K562 (cell line): ENCODE measurements at regions not wholly inside any gene's neighbourhood (a gene's known extent, or its start where the extent isn't known, plus 50 kb on each side); places are given as distances from the start of the nearest gene placed in this dataset.

Experiments
- CTCF ChIP-seq, 3 experiments: IDR thresholded peaks in 2 of 3; conservative IDR thresholded peaks in 1 of 3; 2 replicates each; pipeline ENCODE4 v1.5.1; 2011 to 2012; ENCODE audit warnings: low read length in 3 of 3, mild to moderate bottlenecking in 3 of 3, control low read depth in 2 of 3, improper control_type of control experiment in 1 of 3, inconsistent platforms in 1 of 3, low read depth in 1 of 3, mixed read lengths in 1 of 3, moderate library complexity in 1 of 3; ENCODE audit not compliant: insufficient read depth in 2 of 3
- FOXJ3 ChIP-seq: sonication (generic); formaldehyde crosslinking; IDR thresholded peaks from 2 replicates; pipeline ENCODE4 v1.4.0; 2020; ENCODE audit warnings: mild to moderate bottlenecking, missing genetic modification reagents
- FOXK2 ChIP-seq, 2 experiments: fragments of 450-650 bp; IDR thresholded peaks in 1 of 2; conservative IDR thresholded peaks in 1 of 2; 2 replicates each; pipeline ENCODE4 v1.6.1; 2016; ENCODE audit warnings: low read depth in 2 of 2, mild to moderate bottlenecking in 1 of 2
- HDAC6 ChIP-seq: IDR thresholded peaks from 2 replicates; pipeline ENCODE4 v1.6.1; 2012; ENCODE audit warnings: low read depth, mild to moderate bottlenecking, control low read depth, inconsistent platforms, low read length, moderate library complexity
- KAT7 ChIP-seq: sonication (generic); formaldehyde crosslinking; IDR thresholded peaks from 2 replicates; pipeline ENCODE4 v1.8.0; 2022; ENCODE audit warnings: missing genetic modification reagents, mild to moderate bottlenecking, borderline replicate concordance
- NFE2L1 ChIP-seq: fragments of 450-650 bp; IDR thresholded peaks from 2 replicates; pipeline ENCODE4 v1.6.1; 2016; ENCODE audit warnings: missing genetic modification characterization, low read depth, mild to moderate bottlenecking, missing compliant biosample characterization, moderate library complexity, borderline replicate concordance
- POLR2AphosphoS5 ChIP-seq: IDR thresholded peaks from 2 replicates; pipeline ENCODE4 v1.6.1; 2011; ENCODE audit warnings: mild to moderate bottlenecking, low read depth, low read length, moderate library complexity; ENCODE audit not compliant: control insufficient read depth, insufficient read depth
- POLR3A ChIP-seq: IDR thresholded peaks from 2 replicates; pipeline ENCODE4 v1.6.1; 2011; ENCODE audit warnings: borderline replicate concordance, mild to moderate bottlenecking, moderate library complexity; ENCODE audit not compliant: insufficient read length, insufficient read depth; ENCODE audit errors: extremely low read depth
- YY1 ChIP-seq, 3 experiments: IDR thresholded peaks; 2 replicates each; pipeline ENCODE4 v1.6.1; 2011; ENCODE audit warnings: low read length in 2 of 3, mild to moderate bottlenecking in 2 of 3, moderate library complexity in 2 of 3, borderline replicate concordance in 1 of 3, control low read depth in 1 of 3, low read depth in 1 of 3; ENCODE audit not compliant: insufficient read depth in 3 of 3, insufficient replicate concordance in 2 of 3, control insufficient read depth in 1 of 3, insufficient read length in 1 of 3; ENCODE audit errors: extremely low read depth in 1 of 3

GRCh38 chr10:3000048-3000447 lies 67.3 kb upstream of the PFKP start:
- TF ChIP-seq POLR2AphosphoS5 = no peak
- no peak for TF ChIP-seq CTCF (IDR thresholded peaks at IDR 0.05 in 2 of 3, conservative IDR thresholded peaks at IDR 0.05 in 1 of 3; ENCODE audit: insufficient read depth in 2 of 3, low read depth in 1 of 3, low read length in 3 of 3)
- no peak for TF ChIP-seq KAT7 (CRISPR knock-in tag)
- TF ChIP-seq FOXK2 (conservative IDR thresholded peaks at IDR 0.05 in 1 of 2, IDR thresholded peaks at IDR 0.05 in 1 of 2; ENCODE audit: low read depth in 2 of 2) = no peak
- TF ChIP-seq NFE2L1 (tag) = no peak
- no peak for TF ChIP-seq POLR3A
- TF ChIP-seq FOXJ3 (CRISPR knock-in tag) = no peak
- no peak for TF ChIP-seq YY1 (IDR thresholded peaks at IDR 0.05; ENCODE audit: borderline replicate concordance in 1 of 3, control insufficient read depth in 1 of 3, extremely low read depth in 1 of 3, insufficient read depth in 3 of 3, insufficient read length in 1 of 3, insufficient replicate concordance in 2 of 3, low read depth in 1 of 3, low read length in 2 of 3)
- no peak for TF ChIP-seq HDAC6
